GM21576 (cell line): ENCODE measurements at regions not wholly inside any gene's neighbourhood (a gene's known extent, or its start where the extent isn't known, plus 50 kb on each side); places are given as distances from the start of the nearest gene placed in this dataset.

ENCODE experiments used
- ATAC-seq: cut with Tn5 transposase; IDR thresholded peaks from one replicate; pipeline ENCODE4 v1.9.1; 2021; ENCODE audit warnings: mild to moderate bottlenecking, moderate library complexity; ENCODE audit not compliant: unreplicated experiment

DNA sequence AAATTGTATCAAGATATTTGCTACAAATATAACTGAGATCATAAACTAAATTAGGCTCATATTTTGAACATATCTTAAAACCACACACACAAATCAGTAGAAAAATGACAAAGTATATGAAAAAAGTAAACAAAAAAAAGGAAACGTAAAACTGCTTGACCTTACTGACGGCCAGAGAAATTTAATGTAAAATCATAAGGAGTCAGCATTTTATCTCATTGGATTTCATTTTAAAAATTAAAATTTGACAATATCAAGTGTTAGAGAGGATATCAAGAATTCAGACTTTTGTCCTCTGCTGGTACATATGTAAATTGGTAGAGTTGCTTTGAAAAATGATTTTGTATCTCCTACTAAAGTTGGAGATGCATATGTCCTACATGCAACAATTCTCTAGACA lies 209.2 kb upstream of the ZC3H15 start:
- ATAC-seq = no peak

DNA sequence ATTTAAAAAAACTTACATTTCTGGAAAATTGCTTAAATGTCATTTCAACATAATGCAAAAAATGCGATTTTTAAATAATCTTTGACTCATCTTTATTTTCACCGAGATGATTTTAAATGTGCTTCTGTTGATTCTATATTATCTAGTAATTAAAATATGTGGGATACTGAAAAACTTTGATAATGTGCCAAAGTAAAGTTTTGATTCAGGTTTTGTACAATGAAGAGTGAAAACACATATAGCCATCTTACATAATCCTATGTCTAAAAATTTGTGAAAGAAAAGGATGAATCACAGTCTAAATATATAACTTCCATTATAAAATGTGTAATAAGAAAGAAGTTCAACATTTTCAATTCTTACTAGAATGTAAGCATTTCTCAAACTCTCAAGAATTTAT lies 204.3 kb upstream of the ZC3H15 start:
- ATAC-seq = no peak

DNA sequence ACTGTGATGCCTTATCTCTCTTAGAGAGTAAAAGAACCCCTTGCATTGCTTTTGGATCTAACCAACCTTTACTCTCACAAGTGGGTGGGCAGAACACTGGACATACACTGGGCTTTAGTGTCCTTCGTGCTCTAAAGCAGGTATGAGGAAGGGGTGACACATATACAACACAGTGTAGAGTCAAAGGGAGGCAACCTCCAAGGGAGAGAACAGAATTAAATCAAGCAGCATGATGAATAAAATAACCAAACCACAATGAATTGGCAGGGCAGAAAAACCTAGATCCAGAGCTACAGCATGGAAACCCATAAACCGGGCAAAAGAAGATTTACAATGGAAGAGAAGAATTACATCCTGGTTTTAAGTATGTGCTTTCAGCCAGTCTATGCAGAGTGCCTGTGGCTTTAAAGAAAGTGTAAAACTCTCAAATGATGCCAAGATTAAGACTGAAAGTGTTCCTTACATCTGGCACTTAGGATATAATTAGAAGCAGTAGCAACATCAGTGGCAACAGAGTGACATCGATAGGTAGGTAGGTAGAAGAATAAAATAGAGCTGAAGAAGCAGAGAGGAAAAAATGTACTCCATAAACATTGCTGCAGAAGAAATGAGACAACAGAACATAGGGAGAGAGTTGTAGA lies 191.7 kb upstream of the ZC3H15 start:
- no peak for ATAC-seq

DNA sequence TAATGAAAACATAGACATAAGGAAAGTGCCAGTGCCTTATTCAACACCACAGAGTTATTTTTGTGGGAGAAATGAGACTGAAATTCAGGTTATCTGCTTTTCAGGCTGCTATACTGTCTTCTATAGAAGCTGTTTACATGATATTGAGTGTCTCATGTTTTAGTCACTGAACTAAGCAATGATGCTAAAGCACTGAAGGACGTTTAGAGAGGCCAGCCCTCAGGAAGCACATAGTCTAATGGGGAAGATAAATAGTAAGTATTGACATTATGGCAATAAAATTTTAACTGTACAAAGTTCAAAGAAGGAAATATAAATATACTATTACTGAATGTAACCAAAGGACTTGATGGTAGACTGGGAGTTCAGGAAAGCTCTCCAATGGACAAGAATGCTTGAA lies 186.4 kb upstream of the ZC3H15 start:
- no peak for ATAC-seq

DNA sequence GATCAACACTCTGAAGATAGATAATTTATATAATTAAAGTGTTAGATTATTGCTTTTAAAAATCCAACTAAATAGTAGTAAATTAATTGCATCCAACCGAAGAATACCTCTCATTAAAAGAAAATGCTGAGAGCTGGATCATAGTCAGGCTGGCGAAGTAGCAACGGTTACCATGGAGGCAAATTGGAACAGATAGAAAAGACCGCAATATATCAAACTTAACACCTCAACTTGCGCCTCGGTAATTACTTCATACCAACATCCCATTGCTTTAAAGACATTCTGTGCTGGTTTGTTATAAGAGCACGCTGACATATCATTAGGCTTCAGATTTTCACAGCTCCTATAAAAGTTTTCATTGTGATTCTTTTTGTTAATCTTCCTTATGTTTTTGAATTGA lies 183.8 kb upstream of the ZC3H15 start:
- no peak for ATAC-seq

DNA sequence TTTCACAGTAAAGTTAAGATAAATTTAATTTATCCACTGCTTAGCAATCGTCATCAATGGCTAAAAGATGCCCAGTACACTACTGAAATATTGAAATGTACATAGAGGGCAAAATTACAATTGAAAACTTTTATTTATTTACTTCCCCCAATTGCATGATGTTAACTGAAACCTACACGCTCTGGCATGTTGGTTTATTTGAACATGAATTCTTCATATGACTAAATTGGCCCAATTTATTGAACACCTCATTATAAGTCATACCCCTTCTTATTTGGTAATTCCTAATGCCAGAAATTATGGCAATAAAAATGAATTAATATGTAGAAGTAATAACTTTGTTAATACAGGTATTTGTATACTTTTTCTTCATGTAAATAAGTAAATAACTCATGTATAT lies 183.0 kb upstream of the ZC3H15 start:
- no peak for ATAC-seq

DNA sequence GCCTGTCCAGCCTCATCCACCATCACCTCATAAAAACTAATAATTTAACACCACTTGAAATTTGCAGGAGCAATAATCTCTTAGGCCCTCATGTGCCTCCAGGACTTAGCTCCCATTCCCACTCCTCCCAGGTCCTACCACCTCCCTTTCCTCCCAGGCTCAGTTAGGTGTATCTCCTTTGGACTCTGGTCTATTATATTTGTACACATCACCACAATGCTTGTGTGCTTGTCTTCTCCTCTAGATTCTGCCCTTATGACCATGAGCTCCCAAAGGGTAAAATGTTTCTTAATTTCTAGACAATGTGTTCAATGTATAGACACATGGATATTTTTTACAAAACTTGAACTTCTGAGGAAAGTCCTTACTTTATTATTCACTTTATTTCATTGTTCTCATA lies 182.0 kb upstream of the ZC3H15 start:
- ATAC-seq = no peak

DNA sequence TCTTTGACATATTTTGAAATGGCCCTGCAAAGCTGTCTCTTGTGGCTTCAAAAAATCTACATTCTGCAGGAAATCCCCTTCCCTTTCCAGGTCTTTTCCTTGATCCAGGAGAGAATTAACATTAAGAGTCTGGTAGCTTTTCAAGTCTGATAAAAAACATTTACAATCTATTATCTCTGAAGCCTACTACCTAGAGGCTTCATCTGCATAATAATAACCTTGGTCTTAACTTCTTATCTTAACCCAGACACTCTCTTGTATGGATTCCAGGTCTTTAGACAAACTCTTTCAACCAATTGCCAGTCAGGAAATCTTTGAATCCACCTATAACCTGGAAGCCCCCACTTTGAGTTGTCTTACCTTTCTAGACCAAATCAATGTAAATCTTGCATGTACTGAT lies 179.3 kb upstream of the ZC3H15 start:
- ATAC-seq = no peak

DNA sequence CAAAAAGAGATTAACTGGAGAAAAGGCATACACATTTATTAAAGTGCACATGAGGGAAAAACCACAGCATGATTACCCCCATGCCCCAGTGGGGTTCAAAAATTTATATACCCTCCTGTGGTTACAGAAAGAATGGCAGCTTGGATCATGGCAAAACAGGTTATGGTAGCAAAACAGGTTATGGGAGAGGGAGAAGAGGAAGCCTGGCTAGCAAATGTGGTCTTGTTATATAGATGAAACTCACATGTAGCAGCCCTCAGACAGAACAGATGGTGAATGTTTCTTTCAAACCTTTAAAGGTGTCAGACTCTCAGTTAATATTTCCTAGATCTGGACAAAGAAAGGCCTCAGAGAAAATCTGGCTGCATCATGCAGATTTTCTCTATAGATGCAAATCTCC lies 178.2 kb upstream of the ZC3H15 start:
- ATAC-seq = peak; percentile 71

DNA sequence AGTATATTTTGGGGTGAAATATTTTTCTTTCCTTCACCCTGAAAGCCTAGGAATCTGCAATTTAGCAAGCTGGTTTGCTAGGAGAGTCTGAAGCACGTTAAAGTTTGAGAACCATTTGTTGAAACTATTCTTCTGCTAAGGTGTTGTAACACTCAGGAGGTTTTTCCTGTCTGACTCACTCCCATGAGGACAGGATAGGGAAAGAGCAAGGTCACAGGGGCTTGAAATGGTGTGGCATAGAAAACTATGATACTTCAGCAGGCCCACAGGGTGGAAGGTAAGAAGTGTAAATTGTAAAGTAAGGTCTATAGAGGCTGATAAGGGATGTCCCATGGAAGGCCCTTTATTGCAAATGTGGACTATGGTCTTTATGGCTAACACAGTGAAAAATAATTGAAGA lies 177.7 kb upstream of the ZC3H15 start:
- ATAC-seq = no peak

DNA sequence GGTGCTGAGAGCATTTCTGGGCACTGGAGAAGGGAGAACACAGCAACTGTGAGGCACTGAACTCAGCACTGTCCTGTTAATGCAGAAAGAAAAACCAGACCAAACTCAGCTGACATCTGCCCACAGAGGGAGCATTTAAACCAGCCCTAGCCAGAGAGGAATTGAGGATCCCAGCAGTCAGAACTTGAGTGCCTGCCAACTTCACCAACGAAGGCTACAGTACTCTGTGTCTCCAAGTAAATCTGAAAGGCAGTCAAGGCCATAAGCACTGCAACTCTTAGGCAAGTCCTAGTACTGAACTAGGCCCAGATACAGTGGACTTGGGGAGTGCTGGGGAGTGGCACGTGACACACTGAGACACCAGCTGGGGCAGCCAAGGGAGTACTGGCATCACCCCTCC lies 176.2 kb upstream of the ZC3H15 start:
- no peak for ATAC-seq

DNA sequence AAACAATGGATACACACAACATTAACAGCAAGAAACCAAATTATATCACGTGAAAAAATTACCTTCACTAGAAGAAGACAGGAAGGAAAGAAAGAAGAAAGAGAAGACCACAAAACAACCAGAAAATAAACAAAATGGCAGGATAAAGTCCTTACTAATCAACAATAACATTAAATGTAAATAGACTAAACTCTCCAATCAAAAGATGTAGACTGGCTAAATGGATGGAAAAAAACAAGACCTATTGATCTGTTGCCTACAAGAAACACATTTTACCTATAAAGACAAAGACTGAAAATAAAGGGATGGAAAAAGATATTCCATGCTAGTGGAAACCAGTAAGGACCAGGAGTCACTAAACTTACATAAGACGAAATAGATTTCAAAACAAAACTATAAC lies 167.0 kb upstream of the ZC3H15 start:
- ATAC-seq = no peak

DNA sequence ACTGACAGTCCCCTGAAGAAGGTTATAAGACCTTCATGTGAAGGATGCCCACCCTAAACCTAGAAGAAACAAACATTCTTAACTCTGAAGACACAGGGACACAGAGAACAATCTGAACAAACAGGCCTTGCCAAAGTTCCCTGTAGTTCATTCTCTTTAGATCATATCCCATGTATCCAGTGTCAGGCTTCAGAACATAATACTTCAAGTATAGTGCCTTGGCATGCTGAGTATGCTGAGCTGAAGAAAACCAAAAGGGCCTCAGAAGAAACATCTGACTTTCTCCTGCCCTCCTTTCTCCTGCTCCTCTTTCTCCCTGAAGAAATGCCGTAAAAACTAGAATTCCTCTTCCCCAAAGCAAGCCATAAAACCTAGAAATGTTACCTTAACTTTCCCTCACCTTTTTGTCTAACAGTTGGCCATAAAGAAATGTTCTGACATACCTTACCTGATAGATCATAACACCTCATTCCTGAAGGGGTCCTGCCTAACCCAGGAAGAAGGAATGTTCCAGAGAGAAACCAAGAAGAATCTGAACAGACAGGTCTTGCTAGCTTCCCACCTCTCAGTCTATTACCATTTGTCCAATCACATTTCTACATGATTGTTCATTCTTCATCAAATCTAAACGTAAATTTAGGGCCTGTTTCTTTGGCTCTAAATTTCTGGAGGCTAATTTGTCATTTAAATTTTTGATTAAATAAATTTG lies 160.1 kb upstream of the ZC3H15 start:
- ATAC-seq = no peak

DNA sequence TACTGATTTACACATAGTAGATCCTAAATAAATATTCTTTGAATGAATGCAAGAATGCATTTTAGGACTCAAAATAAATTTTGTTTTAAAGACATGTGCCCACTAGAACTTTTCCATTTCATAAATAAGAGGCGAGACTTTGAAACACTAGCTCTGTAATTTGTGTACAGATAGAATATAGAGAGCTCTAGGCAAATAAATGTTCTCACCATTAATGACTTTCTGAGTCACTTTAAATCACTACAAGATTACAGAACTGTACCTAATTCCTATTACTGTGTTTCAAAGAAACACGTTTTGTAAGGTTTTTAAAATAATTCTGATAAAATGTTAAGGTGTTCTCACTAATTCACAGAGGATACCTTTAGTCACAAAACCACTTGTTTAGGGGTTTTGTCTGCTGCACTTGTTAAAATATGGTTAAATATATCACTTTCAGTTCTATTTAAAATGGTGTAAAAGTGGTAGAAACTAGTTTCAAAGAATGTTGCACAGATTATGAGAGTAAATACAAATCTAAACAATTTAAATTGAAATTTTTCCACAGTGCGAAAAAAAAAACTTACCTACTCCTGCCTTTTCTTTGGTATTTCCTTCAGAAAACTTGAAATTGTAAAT lies 158.7 kb upstream of the ZC3H15 start:
- ATAC-seq = peak; percentile 83

DNA sequence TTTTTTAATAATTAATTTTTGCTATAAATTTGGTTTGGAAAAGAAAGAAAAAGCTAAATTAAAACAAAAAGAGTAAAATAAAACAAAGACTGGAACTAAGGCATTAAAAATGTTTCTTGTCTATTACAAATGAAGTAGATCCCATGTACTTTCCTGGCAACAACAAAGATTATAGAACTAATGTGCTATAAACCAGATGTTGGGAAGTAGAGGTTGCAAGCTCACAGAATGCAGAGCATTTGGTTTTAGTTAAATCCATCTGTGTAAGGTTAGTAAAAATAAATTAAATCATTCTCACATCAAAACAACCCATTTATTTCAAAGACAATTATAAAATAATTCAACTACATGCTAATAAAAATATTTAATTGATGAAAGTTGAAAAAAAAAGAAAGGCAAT lies 157.2 kb upstream of the ZC3H15 start:
- no peak for ATAC-seq

DNA sequence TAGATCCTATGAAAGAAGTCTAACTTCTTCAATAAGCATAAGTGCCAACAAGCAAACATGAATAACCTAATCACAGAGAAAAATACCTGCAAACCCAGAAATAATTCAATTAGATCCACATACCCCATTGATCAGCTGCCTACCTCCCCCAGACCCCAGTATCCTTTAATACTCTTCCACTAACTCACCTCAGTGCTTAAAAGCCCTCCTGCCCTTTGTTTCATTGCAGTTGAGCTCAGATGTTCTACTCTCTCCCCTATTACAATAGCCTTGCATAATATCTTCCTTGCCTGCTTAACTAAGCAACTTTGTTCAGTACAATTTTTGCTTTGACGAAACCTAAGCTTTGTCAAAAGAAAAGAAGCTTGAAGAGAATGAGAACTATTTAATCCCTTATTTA lies 156.0 kb upstream of the ZC3H15 start:
- no peak for ATAC-seq

DNA sequence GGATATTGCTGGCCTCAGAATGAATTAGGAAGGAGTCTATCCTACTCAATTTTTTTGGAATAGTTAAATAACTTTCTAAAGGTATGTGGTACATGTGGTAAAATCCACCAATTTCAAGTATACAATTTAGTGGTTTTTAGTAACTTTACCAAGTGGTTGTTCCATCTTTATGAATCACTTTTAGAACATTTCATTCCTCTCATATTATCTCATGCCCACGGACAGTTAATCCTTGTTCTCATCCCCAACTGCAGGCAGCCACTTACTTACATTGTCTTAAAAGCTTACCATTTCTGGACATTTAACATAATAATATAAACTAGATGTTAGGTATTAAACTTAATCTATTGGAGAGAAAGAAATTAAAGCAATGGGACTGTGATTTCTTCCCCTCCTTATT lies 146.3 kb upstream of the ZC3H15 start:
- no peak for ATAC-seq

DNA sequence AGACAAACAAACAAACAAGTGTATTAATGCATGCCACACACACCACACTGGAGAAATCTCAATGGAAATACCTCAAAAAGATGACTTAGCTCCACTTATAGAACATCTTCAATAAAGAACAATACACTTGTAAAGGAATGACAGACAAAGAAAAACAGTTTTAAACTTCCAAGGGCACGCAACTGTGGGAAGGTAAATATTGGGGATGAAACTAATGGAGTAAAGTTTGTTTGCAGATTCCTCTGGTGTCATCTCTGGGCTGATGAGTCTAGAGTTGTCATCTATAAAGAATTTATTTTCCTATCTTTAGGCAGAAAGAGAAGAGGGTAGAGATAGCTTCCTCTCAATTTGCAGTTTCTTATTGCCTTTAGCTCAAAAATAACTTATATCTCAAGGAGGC lies 144.0 kb upstream of the ZC3H15 start:
- ATAC-seq = no peak

DNA sequence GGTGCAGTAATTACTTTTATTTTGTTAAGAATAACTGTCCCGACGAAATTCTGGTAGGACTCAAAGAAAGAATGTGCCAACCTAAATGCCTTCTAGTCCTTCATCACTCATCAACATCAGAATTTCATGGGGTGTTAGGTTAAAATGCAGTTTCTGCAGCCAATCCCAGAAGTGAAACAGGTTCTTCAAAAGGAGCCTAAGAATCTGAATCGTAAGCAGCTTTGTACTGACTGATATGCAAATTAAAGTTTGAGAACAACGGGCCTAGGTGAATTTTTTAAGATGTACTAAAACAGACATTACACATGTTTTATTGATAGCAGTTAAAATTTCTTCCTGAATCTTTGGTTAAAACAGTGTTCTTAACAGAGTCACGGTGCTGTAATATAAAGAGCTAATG lies 140.3 kb upstream of the ZC3H15 start:
- ATAC-seq = no peak

DNA sequence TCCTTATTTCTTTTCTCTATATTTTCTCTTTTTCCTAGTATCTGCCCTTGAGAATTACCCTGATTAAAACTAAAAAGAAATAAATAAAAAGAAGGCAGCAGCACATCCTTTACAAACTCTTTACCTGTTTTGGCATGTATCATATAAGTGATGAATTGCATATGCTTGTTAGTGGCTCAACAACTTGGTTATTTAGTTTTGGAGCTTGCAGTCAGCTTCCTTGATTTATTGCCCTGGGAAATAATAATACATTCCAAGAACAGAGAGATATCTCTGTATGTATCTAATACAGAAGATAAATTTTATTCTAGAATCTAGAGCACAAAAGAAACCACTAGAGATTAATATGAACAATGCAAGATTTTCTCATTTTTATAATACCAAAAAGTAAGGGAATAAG lies 139.8 kb upstream of the ZC3H15 start:
- no peak for ATAC-seq

DNA sequence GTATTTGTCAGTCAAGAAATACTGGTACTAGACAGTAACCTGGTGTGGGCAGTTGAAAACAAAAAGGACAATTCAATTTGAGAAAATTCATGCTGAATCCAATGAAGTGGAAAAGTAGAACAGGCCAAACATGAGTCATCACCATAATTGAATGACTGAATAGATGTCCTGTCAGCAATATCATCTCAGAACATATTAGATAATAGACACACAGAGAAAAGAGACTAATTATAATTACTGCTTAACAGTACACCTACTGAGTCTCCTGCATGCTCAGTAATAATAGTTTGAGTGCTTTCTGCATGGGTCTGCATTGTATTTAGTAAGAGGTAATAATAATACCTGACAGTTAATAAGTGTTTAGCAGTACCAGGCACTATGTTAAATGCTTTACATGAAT lies 138.6 kb upstream of the ZC3H15 start:
- ATAC-seq = no peak

DNA sequence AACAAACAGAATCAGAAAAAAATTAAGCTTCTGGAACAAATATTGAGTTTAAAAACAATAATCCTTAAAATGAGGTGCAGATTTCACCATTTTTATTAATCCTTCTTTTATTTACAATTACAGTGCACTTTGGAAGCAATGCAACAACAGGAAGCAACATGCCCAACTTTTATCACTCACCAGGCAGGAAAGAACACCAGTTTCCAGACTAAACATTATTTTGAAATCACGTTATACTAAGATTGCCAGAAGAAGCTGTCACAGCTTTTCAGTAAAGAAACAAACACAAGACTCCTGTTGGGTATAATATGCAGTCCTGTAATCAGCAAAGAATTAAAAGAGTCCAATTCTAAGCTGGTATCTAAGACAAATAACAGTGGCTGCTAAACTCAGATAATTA lies 137.9 kb upstream of the ZC3H15 start:
- no peak for ATAC-seq

DNA sequence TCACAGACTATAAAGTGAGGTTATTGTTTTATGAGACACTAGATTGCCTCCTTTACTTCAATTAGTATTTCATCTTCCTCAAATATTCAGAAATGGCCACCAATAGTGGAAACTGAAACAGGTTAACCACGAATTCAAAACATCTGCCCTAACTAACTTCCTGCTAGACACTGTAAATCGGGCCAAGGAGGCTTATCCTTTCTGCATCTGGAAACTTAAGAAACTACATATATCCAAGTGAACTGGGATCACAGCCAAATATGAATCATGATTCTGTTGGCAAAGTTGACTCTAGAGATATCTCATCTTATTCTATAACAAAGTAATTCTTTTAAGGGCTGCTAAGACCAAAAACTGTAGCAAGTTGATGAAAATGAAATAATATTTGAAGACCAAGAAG lies 136.6 kb upstream of the ZC3H15 start:
- peak; percentile 48 for ATAC-seq
